ENCODE measurements at regions not wholly inside any gene's neighbourhood (a gene's known extent, or its start where the extent isn't known, plus 50 kb on each side); places are given as distances from the start of the nearest gene placed in this dataset.

- DNase-seq, result no peak
These were observed 1566.9 kb upstream of the PIK3C3 start for GRCh38 chr18:40388121-40388520.

GRCh38 chr18:40387130-40387787, 1567.8 kb upstream of the PIK3C3 start:
- no peak for DNase-seq

GRCh38 chr18:40382197-40382596, 1572.8 kb upstream of the PIK3C3 start:
- DNase-seq, result no peak

DNA sequence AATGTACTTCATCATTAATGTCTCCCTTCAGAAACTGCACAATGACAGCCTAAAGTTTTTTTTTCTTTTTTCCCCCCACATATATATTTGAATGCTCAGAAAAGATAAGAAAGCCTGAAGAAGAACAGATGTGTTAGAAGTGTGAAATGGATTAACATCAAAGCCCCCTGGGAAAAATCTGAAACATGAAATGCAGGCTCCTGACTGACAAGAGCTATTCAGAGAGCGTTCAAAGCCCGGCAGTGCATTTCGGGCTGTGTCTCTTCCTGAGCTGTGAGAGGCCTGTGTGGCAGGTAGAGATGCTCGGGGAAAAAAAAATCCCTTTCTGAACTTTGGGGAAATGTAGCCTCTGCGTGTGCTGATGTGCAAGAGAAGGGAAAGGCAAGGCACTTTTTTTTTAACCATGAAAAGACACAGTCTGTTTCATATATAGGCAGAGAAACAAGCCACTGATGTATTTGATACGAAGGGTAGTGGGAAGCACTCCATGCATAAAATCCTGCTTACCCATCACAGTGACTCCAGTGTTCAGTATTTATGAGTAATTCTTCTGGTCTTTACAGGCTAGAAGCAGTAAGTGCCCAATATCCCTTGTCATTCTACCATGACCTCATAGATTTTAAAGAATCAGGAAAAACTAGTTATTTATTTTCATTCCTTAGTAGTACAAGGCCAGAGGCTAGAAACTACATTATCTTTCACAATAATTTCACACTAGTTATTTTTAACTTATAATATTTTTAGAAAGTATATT, 1574.2 kb upstream of the PIK3C3 start:
- DNase-seq, result no peak

- DNase-seq, result no peak
These were observed 1579.2 kb upstream of the PIK3C3 start for GRCh38 chr18:40375837-40376236.

DNA sequence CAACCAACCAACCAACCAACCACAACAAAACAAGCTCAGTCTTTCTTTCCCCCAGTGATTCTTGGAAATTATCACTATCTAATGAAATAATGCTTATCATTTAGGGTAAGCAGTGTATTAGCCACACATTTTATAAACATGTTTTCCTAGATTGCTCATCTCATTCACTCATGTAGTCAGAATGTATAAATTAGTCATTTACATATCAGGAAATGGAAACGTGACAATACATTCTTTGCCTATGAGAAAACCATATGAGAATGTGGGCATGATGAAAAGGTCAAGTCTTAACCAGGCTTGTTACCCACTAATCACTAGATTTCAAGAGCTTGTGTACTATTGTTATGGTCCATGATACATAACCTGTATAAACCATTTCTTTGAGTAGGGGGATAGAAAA, 1583.4 kb upstream of the PIK3C3 start:
- no peak for DNase-seq

GRCh38 chr18:40367576-40367975, 1587.5 kb upstream of the PIK3C3 start:
- no peak for DNase-seq

- DNase-seq, result no peak
These were observed 1588.5 kb upstream of the PIK3C3 start for GRCh38 chr18:40366521-40366920.

DNA sequence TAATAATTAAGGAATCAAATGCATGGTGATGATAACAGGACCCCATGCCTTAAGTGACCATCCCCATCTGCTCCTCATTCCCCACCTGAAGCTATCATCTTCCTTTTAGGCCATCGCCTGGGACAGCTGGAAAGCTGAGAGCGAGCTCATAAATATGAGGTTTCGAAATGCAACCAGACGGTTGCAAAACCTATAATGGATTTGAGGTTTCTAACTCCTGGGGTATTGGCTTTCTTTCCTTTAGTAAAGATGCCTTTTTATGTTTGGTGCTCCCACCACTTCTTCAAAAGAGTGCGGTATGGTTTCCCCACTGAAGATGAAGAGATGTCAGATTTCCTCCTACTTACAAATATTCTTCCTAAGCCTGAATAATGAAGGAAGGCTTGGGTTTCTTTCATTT, 1589.5 kb upstream of the PIK3C3 start:
- DNase-seq, result no peak

- no peak for DNase-seq
These were observed 1594.5 kb upstream of the PIK3C3 start for GRCh38 chr18:40360558-40360957.

- DNase-seq, result no peak
These were observed 1597.5 kb upstream of the PIK3C3 start for GRCh38 chr18:40357536-40357935.

DNA sequence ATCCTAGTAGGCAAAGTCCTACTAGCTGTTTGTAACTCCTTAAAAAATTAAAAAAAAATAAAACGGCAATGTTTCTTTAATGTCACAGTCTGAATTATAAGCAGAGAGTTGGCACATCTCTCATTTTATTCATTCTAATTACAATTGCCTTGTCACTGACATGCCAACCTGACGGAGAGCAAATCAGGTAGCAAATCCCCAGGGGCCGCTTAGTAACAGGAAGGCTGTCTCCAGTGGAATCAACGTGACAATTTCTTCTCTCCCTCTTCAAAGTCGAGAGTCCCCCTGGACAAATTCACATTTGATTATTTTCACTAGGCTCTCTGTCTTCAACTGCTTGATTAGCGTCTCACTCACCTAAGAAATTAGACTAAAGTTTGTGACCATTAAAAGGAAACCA, 1598.9 kb upstream of the PIK3C3 start:
- no peak for DNase-seq

- DNase-seq, result no peak
These were observed 1599.3 kb upstream of the PIK3C3 start for GRCh38 chr18:40355726-40356125.

DNA sequence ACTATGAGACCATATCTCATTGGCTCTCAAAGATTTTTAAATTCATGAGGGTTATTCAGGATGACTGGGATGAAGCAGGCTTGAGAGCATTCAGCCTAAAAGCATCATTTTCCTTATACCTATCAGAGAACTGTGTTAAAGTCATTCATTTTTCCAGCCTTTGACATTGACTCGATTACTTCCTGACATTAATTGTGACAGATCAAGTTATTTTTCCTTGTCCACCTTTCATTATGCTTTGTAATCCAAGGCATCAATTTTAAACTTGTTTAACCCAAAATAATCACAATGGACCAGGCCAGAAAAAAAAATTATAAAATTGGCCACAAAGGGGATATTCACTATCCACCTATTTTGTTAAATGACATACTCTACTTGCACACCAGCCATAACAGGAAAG, 1606.8 kb upstream of the PIK3C3 start:
- DNase-seq, result no peak

- no peak for DNase-seq
These were observed 1607.8 kb upstream of the PIK3C3 start for GRCh38 chr18:40347261-40347660.

GRCh38 chr18:40346146-40346545, 1608.9 kb upstream of the PIK3C3 start:
- DNase-seq, result no peak

GRCh38 chr18:40341701-40342100, 1613.3 kb upstream of the PIK3C3 start:
- DNase-seq, result no peak

- DNase-seq, result no peak
These were observed 1616.8 kb upstream of the PIK3C3 start for GRCh38 chr18:40338284-40338683.

DNA sequence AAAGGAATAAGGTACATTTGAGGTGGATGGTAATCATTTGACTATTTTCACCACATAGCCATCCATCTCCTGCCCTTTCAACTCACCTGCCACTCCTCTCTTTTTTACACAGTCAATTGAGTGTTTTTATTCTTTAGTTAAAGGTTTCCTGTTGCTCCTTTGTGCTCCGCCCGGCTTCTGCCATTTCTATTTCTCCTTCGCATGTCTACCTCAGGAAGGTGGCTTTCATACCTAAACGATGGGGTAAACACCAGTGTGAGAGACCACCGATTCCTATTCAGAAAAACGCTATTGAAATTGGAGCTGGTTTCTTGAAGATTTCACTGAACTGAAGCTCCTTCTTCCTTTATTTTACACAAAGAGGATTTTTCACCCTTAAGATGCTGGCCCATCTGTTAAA, 1628.0 kb upstream of the PIK3C3 start:
- no peak for DNase-seq

GRCh38 chr18:40325988-40326387, 1629.0 kb upstream of the PIK3C3 start:
- no peak for DNase-seq

- no peak for DNase-seq
These were observed 1640.8 kb upstream of the PIK3C3 start for GRCh38 chr18:40314199-40314598.

GRCh38 chr18:40313030-40313642, 1641.9 kb upstream of the PIK3C3 start:
- DNase-seq, result no peak

DNA sequence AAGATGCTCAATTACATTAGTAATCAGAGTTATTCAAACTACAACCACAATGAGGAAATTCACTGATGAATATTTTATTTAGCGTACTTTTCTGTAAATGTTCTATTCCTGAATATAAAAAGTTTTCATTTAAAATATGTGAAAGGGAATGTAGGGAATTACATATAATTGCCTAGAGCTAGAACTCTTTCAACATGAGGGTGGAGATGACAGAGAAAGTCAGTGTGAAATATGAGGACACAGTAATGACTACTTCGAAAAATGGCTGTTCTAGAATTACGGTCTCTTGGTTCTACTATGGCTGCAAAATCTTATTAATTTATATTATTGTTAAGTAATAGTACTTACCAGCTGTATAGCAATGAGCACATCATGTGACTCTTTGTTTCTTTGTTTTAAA, 1647.4 kb upstream of the PIK3C3 start:
- DNase-seq, result no peak

GRCh38 chr18:40296717-40297413, 1658.2 kb upstream of the PIK3C3 start:
- DNase-seq, result no peak
